ENCODE measurements at regions not wholly inside any gene's neighbourhood (a gene's known extent, or its start where the extent isn't known, plus 50 kb on each side); places are given as distances from the start of the nearest gene placed in this dataset.

- Histone ChIP-seq H3K36me3 (ENCODE audit: control insufficient read depth, insufficient read depth, low read length) (no peaks in the 10 kb centered on the region), H3K4me3 (ENCODE audit: low read depth, low read length) (no peak overlapping the region), H3K27me3 (ENCODE audit: control insufficient read depth, insufficient read depth, low read length) (no peaks in the 10 kb centered on the region)
- TF ChIP-seq CTCF (IDR thresholded peaks at IDR 0.05; ENCODE audit: insufficient read depth, low read length, poor library complexity, severe bottlenecking): no peak
- no peak for DNase-seq (ENCODE audit: low read depth)
Observed at GRCh38 chr20:52564594-52564993, 373.0 kb upstream of the ZFP64 start.

GRCh38 chr20:52552181-52552872 lies 360.7 kb upstream of the ZFP64 start:
- H3K27me3 ChIP-seq (ENCODE audit: control insufficient read depth, insufficient read depth, low read length): no peaks in the 10 kb centered on the region

GRCh38 chr20:52542131-52542530 lies 350.6 kb upstream of the ZFP64 start:
- H3K27me3 ChIP-seq (ENCODE audit: control insufficient read depth, insufficient read depth, low read length): no peaks in the 10 kb centered on the region
- DNase-seq (ENCODE audit: low read depth): no peak
- no peaks in the 10 kb centered on the region for H3K36me3 ChIP-seq (ENCODE audit: control insufficient read depth, insufficient read depth, low read length)
- no peak overlapping the region for H3K4me3 ChIP-seq (ENCODE audit: low read depth, low read length)
- no peak for TF ChIP-seq CTCF (IDR thresholded peaks at IDR 0.05; ENCODE audit: insufficient read depth, low read length, poor library complexity, severe bottlenecking)

More at GRCh38 chr20:52552181-52552872, 360.7 kb upstream of the ZFP64 start:
- no peaks in the 10 kb centered on the region for H3K36me3 ChIP-seq (ENCODE audit: control insufficient read depth, insufficient read depth, low read length)
- no peak overlapping the region for H3K4me3 ChIP-seq (ENCODE audit: low read depth, low read length)
- TF ChIP-seq CTCF (IDR thresholded peaks at IDR 0.05; ENCODE audit: insufficient read depth, low read length, poor library complexity, severe bottlenecking): no peak
- peak; percentile 72 for DNase-seq (ENCODE audit: low read depth)

- Histone ChIP-seq H3K4me3 (ENCODE audit: low read depth, low read length) (no peak overlapping the region), H3K36me3 (ENCODE audit: control insufficient read depth, insufficient read depth, low read length) (no peaks in the 10 kb centered on the region), H3K27me3 (ENCODE audit: control insufficient read depth, insufficient read depth, low read length) (no peaks in the 10 kb centered on the region)
- TF ChIP-seq CTCF (IDR thresholded peaks at IDR 0.05; ENCODE audit: insufficient read depth, low read length, poor library complexity, severe bottlenecking): no peak
- no peak for DNase-seq (ENCODE audit: low read depth)
Observed at GRCh38 chr20:52540509-52540908, 348.9 kb upstream of the ZFP64 start.

- H3K36me3 ChIP-seq (ENCODE audit: control insufficient read depth, insufficient read depth, low read length): no peaks in the 10 kb centered on the region
- H3K27me3 ChIP-seq (ENCODE audit: control insufficient read depth, insufficient read depth, low read length): no peaks in the 10 kb centered on the region
- no peak overlapping the region for H3K4me3 ChIP-seq (ENCODE audit: low read depth, low read length)
- DNase-seq (ENCODE audit: low read depth): no peak
- TF ChIP-seq CTCF (IDR thresholded peaks at IDR 0.05; ENCODE audit: insufficient read depth, low read length, poor library complexity, severe bottlenecking): no peak
Observed at GRCh38 chr20:52539891-52540290, 348.3 kb upstream of the ZFP64 start.

- no peak overlapping the region for H3K4me3 ChIP-seq (ENCODE audit: low read depth, low read length)
- DNase-seq (ENCODE audit: low read depth): peak; percentile 25
- H3K27me3 ChIP-seq (ENCODE audit: control insufficient read depth, insufficient read depth, low read length): no peaks in the 10 kb centered on the region
- no peaks in the 10 kb centered on the region for H3K36me3 ChIP-seq (ENCODE audit: control insufficient read depth, insufficient read depth, low read length)
- TF ChIP-seq CTCF (IDR thresholded peaks at IDR 0.05; ENCODE audit: insufficient read depth, low read length, poor library complexity, severe bottlenecking): no peak
Observed at GRCh38 chr20:52536841-52537400, 345.3 kb upstream of the ZFP64 start.

All from kidney epithelial cell (primary cell).